GM06990 (cell line): ENCODE measurements at regions not wholly inside any gene's neighbourhood (a gene's known extent, or its start where the extent isn't known, plus 50 kb on each side); places are given as distances from the start of the nearest gene placed in this dataset.

Experiments used
- DNase-seq: peaks from one replicate; pipeline ENCODE4 v3.0.0-alpha.2; 2011; ENCODE audit not compliant: insufficient read length; ENCODE audit errors: extremely low read depth
- H3K27me3 ChIP-seq: replicated peaks from 2 replicates; pipeline ENCODE4 v1.6.0; 2011; ENCODE audit warnings: low read length; ENCODE audit not compliant: control insufficient read depth, insufficient read depth
- H3K36me3 ChIP-seq: 2 replicates; pipeline ENCODE4 v1.5.1; 2011; ENCODE audit warnings: low read length; ENCODE audit not compliant: control insufficient read depth, insufficient read depth
- H3K4me3 ChIP-seq: replicated peaks from 2 replicates; pipeline ENCODE4 v1.5.1; 2011; ENCODE audit warnings: low read depth, mild to moderate bottlenecking, control low read depth, low read length
- TF ChIP-seq, protein P1 (sequence below): IDR thresholded peaks from 2 replicates; pipeline ENCODE4 v1.5.1; 2011; ENCODE audit warnings: low read length, control low read depth, mild to moderate bottlenecking, inconsistent platforms; ENCODE audit not compliant: insufficient read depth, poor library complexity, severe bottlenecking

DNA sequence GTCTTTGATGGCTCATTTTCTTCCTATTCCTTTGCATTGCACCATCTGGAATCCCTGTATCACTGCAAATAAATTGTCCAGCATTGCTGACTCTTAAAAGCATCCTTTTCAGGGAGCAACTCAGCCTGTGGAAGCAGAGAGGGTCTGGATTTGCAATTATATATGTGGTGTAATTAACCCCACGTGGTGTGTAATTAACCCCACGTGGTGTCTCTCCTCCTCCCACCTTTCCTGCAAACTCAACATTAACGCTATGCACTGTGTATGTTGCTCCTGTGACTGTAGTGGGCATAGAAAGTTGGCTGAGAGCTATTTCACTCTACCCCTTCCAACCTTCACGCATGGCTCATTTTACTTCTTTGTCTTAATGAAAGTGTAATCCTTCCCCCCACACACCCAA is 689.0 kb upstream of the COBL start:
- Histone ChIP-seq H3K4me3 (no peak overlapping the region), H3K27me3 (no peaks in the 10 kb centered on the region), H3K36me3 (no peaks in the 10 kb centered on the region)
- TF ChIP-seq, protein P1, sequence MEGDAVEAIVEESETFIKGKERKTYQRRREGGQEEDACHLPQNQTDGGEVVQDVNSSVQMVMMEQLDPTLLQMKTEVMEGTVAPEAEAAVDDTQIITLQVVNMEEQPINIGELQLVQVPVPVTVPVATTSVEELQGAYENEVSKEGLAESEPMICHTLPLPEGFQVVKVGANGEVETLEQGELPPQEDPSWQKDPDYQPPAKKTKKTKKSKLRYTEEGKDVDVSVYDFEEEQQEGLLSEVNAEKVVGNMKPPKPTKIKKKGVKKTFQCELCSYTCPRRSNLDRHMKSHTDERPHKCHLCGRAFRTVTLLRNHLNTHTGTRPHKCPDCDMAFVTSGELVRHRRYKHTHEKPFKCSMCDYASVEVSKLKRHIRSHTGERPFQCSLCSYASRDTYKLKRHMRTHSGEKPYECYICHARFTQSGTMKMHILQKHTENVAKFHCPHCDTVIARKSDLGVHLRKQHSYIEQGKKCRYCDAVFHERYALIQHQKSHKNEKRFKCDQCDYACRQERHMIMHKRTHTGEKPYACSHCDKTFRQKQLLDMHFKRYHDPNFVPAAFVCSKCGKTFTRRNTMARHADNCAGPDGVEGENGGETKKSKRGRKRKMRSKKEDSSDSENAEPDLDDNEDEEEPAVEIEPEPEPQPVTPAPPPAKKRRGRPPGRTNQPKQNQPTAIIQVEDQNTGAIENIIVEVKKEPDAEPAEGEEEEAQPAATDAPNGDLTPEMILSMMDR: no peak
- DNase-seq: no peak

DNA sequence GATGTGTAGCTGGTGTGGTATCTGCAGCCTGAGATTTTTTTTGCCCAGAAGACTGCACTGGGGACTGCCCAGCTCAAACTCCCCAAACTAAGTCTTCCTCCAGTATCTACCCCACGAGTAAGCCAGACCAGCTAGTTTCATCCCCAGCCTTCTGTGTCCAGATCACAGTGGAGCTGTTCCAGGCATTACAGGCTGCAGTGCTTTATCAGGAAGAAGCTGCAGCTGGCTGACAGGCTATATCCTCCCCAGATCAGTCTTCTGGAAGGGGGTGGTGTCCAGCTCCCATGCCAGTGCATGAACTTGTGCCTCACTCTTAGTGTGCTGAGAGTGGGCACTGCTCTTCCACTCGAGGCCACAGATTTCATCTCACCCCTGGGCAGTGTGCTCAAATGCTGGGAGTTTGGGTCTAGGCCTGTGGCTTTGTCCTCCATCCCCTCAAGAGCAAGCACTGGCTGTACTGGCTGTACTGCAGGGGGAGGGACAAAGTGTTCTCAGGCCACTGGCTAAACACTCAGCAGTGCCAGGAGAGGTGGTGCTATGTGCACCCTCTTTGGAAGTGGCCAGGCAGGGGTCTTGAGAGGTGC is 679.1 kb upstream of the COBL start:
- no peak for DNase-seq
- TF ChIP-seq, protein P1: no peak
- no peaks in the 10 kb centered on the region for H3K27me3 ChIP-seq

DNA sequence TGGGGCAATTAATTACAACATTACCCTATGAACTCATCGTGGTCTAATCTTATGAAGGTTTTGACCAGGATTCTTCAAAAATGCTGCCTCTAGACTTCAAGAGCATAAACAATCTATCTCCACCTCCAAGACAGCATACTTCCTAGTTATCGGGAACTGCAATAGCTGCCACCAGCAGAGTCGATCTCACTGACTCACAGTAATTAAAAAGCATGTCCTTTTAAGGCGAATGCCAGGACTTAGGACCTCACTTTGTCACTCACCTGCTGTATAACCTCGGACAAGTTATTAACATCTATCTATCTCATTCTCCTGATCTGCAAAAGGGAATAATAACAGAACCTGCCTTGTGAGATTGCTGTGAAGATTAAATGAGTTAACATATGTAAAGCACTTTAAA is 666.0 kb upstream of the COBL start:
- no peak for DNase-seq
- TF ChIP-seq, protein P1: no peak
- Histone ChIP-seq H3K27me3 (no peaks in the 10 kb centered on the region), H3K36me3 (no peaks in the 10 kb centered on the region), H3K4me3 (no peak overlapping the region)

More for the DNA sequence above, 679.1 kb upstream of the COBL start:
- no peak overlapping the region for H3K4me3 ChIP-seq
- no peaks in the 10 kb centered on the region for H3K36me3 ChIP-seq

DNA sequence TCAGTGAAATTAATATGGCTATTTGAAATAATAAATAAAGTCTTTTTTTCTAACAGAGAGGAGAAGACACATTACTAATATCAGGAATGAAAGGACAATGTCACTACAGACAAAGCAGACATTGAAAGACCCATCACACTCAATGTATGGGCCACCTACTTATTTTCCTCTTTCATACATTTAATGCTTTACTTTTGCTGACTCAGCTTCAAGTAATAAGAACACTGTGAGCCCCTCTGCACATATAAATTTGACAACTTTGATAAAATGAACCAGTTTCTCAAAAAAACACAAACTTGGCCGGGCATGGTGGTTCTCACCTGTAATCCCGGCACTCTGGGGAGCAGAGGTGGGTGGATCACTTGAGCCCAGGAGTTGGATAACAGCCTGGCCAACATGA is 664.2 kb upstream of the COBL start:
- no peak for DNase-seq
- H3K27me3 ChIP-seq: no peaks in the 10 kb centered on the region
- TF ChIP-seq, protein P1: no peak

DNA sequence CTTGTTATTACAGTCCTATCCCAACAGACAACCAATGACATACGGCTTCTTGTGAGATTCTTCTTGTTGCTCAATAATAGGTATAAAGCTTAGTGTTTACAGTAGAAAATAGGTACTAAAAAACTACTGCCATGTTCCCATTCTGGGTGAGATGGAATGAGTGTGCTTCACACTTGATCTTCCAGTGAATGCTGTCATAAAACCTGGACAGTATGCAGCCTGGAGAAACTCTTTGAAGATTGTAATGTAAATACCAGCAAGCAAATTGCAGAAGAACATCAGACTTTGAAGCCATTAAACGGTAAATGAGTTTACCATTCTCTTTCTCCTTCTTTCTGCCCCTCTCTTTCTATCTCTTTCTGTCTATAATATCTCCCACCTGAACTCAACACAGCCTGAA is 663.7 kb upstream of the COBL start:
- TF ChIP-seq, protein P1: no peak
- no peak overlapping the region for H3K4me3 ChIP-seq

More for the DNA sequence above, 664.2 kb upstream of the COBL start:
- H3K36me3 ChIP-seq: no peaks in the 10 kb centered on the region
- no peak overlapping the region for H3K4me3 ChIP-seq

DNA sequence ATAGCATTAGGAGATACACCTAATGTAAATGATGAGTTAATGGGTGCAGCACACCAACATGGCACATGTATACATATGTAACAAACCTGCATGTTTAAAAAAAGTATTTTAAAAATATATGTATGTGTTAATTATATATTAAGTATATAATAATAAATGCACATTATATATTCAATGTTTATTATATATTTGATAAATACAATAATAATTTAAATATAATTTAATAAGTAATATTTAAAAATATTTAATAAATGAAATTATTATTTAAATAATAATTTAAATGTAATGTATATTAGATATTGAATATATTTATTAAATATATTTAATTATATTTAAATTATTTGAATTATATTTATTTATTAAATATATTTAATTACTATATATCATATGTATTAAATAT is 661.3 kb upstream of the COBL start:
- no peak for DNase-seq
- TF ChIP-seq, protein P1: no peak
- Histone ChIP-seq H3K36me3 (no peaks in the 10 kb centered on the region), H3K27me3 (no peaks in the 10 kb centered on the region), H3K4me3 (no peak overlapping the region)

More for the DNA sequence above, 663.7 kb upstream of the COBL start:
- DNase-seq: no peak
- Histone ChIP-seq H3K36me3 (no peaks in the 10 kb centered on the region), H3K27me3 (no peaks in the 10 kb centered on the region)
